Ovary (tissue), 7 donors: ENCODE measurements at regions not wholly inside any gene's neighbourhood (a gene's known extent, or its start where the extent isn't known, plus 50 kb on each side); places are given as distances from the start of the nearest gene placed in this dataset.

Experiments
- DNase-seq, 5 donors: peaks; one replicate each; pipeline ENCODE4 v3.0.0-alpha.2; 2019 to 2020
- H3K27ac ChIP-seq, 2 donors: fragments of 200-600 bp; one replicate each; pipeline versions ENCODE4 v1.5.1 to v1.8.0; 2019 to 2022
- H3K27me3 ChIP-seq: fragments of 200-600 bp; one replicate; pipeline ENCODE4 v1.8.0; 2022
- H3K36me3 ChIP-seq: fragments of 200-600 bp; sonication (generic); one replicate; pipeline ENCODE4 v1.5.1; 2019
- H3K4me1 ChIP-seq: one replicate; pipeline ENCODE4 v1.8.1; 2013; ENCODE audit warnings: mild to moderate bottlenecking, moderate library complexity; ENCODE audit not compliant: insufficient read depth
- H3K4me3 ChIP-seq: fragments of 200-600 bp; sonication (generic); one replicate; pipeline ENCODE4 v1.5.1; 2017
- H3K9me3 ChIP-seq, 2 donors: fragments of 200-600 bp in 1 of 2; sonication (generic) in 1 of 2; one replicate each; pipeline versions ENCODE4 v1.5.1 to v1.8.1; 2013 to 2019; ENCODE audit warnings: mild to moderate bottlenecking in 1 of 2, moderate library complexity in 1 of 2
- EP300 ChIP-seq: sonication (generic); formaldehyde crosslinking; IDR thresholded peaks from one replicate; pipeline ENCODE4 v1.6.1; 2017; ENCODE audit warnings: antibody characterized with exemption
- POLR2A ChIP-seq: fragments of 450-650 bp; IDR thresholded peaks from one replicate; pipeline ENCODE4 v1.6.1; 2017; ENCODE audit warnings: antibody characterized with exemption, mild to moderate bottlenecking, moderate library complexity
- WGBS, 3 donors: extraction: QIAGEN DNeasy Blood & Tissue Kit in 1 of 3; methylation state at CpG; one replicate each; pipeline versions ENCODE4 v1.1.5 to v1.1.7; 2013 to 2017; 5-methylcytosine and 5-hydroxymethylcytosine counted together
- intact Hi-C, 4 donors: fragments of 100-400 bp; cut with DNase I; formaldehyde crosslinking; loops; one replicate each; pipeline versions ENCODE4 v1.11.0 to v1.15.1; 2022 to 2023
- TF ChIP-seq, protein P1 (sequence below), 3 donors: fragments of 450-650 bp in 2 of 3; fragments of 200-600 bp in 1 of 3; IDR thresholded peaks; one replicate each; pipeline versions ENCODE4 v1.5.1 to v1.8.0; 2016 to 2022; ENCODE audit warnings: antibody characterized with exemption in 3 of 3, mild to moderate bottlenecking in 1 of 3
- donor health status: DM: no; HTN: no; CAD: no; lungs with moderate emphysema.
- donor health status: DM: no; HTN: no; CAD: no.
- donor health status: Bipolar disorder and iron deficiency.
- donor health status: DM: no; HTN: no; CAD: no.
- donor health status: DM: yes; HTN: yes; CAD: no.

DNA sequence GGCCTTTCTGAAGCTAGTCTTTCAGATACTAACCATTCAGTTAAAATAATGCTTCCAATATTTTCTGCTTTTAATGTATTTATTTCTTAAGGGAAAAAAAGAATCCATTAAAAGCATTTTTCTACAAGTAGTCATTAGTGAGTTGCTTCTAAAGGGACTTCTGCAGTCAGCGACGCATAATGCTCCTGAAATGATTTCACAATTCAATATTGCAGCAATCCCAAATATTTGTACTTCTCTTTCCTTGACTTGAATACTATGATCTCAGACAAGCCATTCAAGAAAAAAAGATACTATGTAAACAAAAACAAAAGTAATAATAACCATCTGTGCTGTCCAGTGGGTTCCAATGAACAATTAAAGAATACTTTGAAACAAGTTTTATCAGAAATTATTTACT is 681.0 kb downstream of the DIPK2A start:
- intact Hi-C loops, result no loop called here

DNA sequence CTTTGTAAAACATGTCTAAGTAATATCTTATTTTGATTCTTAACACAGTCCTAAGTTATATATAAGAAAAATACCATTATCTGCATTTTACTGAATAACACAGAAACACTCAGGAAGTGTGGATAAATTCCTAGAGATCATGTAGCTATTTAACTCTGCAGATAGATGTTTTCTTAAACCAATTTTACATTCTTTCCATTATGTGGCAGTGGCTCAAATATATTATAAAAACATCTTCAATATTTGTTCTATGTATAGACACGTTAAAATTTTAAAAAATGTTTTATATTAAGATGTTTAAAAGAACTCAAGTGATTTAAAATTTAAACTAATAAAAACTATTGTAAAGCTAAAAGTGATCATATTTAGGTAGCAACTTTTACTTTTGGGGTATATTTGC is 683.8 kb downstream of the DIPK2A start:
- Histone ChIP-seq H3K27me3 (no peaks in the 10 kb centered on the region), H3K4me1 (no peaks in the 10 kb centered on the region), H3K4me3 (no peak overlapping the region), H3K9me3 (no peaks in the 10 kb centered on the region), H3K27ac (no peak overlapping the region), H3K36me3 (no peaks in the 10 kb centered on the region)
- intact Hi-C loops, result no loop called here
- TF ChIP-seq, protein P1, sequence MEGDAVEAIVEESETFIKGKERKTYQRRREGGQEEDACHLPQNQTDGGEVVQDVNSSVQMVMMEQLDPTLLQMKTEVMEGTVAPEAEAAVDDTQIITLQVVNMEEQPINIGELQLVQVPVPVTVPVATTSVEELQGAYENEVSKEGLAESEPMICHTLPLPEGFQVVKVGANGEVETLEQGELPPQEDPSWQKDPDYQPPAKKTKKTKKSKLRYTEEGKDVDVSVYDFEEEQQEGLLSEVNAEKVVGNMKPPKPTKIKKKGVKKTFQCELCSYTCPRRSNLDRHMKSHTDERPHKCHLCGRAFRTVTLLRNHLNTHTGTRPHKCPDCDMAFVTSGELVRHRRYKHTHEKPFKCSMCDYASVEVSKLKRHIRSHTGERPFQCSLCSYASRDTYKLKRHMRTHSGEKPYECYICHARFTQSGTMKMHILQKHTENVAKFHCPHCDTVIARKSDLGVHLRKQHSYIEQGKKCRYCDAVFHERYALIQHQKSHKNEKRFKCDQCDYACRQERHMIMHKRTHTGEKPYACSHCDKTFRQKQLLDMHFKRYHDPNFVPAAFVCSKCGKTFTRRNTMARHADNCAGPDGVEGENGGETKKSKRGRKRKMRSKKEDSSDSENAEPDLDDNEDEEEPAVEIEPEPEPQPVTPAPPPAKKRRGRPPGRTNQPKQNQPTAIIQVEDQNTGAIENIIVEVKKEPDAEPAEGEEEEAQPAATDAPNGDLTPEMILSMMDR (IDR thresholded peaks at IDR 0.05), result no peak
- TF ChIP-seq POLR2A, result no peak
- TF ChIP-seq EP300, result no peak
- DNase-seq, result no peak
- WGBS, 3 donors, result 47 to 68% (median 53%) methylated on average over 1 of the region's 1 CpG

More for the DNA sequence above, 681.0 kb downstream of the DIPK2A start:
- Histone ChIP-seq H3K27me3 (no peaks in the 10 kb centered on the region), H3K4me1 (no peaks in the 10 kb centered on the region), H3K9me3 (no peaks in the 10 kb centered on the region), H3K36me3 (no peaks in the 10 kb centered on the region), H3K27ac (no peak overlapping the region), H3K4me3 (no peak overlapping the region)
- DNase-seq, result no peak
- TF ChIP-seq POLR2A, result no peak
- 47 to 66% (median 54%) methylated on average over 2 of the region's 2 CpGs for WGBS, 3 donors

DNA sequence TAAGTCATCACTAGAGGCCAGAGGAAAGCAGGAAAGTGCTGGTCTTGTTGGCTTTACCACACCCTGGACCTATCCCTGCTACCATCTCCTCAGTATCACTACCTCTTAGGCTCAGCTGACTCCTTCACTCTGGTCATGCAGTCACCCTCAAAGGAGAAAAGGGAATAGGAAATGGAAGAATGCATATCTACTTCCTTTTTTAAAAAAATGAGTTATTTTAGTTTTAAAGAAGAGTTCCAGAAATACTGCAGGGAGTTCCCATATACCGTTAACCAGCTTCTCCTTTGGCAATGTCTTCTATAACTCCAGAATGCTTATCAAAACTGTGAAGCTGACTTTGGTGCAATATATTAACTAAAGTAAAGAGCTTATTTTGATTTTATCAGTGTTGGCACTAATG is 688.6 kb downstream of the DIPK2A start:
- Histone ChIP-seq H3K27me3 (no peaks in the 10 kb centered on the region), H3K4me3 (no peak overlapping the region), H3K36me3 (no peaks in the 10 kb centered on the region), H3K9me3 (no peaks in the 10 kb centered on the region), H3K27ac (no peak overlapping the region), H3K4me1 (no peaks in the 10 kb centered on the region)
- intact Hi-C loops, result no loop called here
- TF ChIP-seq EP300, result no peak
- TF ChIP-seq POLR2A, result no peak
- TF ChIP-seq, protein P1 (IDR thresholded peaks at IDR 0.05), result no peak
- WGBS, 3 donors, result 87 to 92% (median 92%) methylated on average over 1 of the region's 1 CpG
- no peak for DNase-seq

DNA sequence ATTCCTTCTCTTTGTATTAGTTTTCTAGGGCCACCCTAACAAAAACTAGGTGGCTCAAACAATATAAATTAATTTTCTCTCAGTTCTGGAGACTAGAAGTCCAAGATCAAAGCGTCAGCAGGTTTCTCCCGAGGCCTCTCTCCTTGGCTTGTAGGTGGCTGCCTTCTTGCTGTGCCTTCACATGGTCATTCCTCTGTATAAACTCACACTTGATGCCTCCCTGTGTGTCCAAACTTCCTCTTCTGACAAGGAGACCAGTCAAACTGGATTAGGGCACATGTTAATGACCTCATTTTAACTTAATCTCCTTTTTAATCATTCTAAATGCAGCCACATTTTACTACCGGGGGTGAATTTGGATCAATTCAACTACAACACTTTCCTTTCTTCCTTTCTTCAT is 691.1 kb downstream of the DIPK2A start:
- intact Hi-C loops, result no loop called here
- DNase-seq, result no peak
- no peaks in the 10 kb centered on the region for H3K36me3 ChIP-seq
- H3K4me1 ChIP-seq, result no peaks in the 10 kb centered on the region
- WGBS, 3 donors, result 90 to 95% (median 93%) methylated on average over 3 of the region's 3 CpGs
- H3K27me3 ChIP-seq, result no peaks in the 10 kb centered on the region
- H3K27ac ChIP-seq, result no peak overlapping the region
- TF ChIP-seq, protein P1 (IDR thresholded peaks at IDR 0.05), result no peak
- TF ChIP-seq POLR2A (no peak), EP300 (no peak)
- H3K9me3 ChIP-seq, result peaks cover 0 to 3% of the 10 kb centered on the region in 2 donors
- no peak overlapping the region for H3K4me3 ChIP-seq

DNA sequence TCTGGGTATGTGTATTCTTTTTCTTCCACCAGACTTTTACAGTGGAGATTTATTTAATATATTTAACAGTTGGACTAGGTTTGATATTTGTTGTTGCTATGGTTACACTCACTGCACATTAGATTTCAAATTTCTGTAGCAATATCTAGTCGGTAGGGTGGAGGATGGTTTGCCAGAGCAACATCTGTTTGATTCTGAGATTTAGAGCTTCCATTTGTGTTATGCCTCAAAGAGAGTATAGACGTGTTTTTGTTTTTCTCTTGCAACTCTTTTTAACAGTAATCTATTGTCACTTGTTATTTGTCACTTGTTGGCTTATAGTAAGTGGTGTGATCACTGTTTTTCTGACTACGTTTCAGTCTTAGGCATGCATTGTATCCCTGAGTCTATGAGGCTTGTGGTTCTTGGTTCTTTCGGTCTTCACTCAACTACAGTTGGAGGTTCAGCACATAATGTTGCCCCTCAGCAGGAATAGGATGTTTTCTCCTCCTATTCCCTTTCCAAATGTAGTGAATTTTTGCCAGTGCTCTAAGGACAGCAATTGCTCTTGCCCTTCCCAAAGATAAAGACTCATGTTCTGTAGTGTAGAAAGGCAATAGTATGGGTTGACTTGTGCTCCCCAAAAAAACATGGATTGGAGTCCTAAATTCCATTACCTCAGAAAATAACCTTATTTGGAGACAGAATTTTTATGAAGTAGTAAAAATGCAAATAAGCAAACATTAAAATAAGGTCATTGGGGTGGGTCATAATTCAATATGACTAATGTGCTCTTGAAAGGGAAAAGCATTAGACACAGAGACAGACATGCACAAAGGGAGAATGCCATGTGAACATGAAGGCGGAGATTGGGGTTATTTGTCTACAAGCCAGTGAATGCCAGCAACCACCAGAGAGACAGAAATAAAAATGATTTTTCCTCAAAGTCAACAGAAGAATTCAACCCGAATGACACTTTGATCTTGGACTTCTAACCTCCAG is 692.1 kb downstream of the DIPK2A start:
- no peak for DNase-seq
- H3K4me3 ChIP-seq, result no peak overlapping the region
- TF ChIP-seq, protein P1 (IDR thresholded peaks at IDR 0.05), result no peak
- TF ChIP-seq EP300, result no peak
- no peak for TF ChIP-seq POLR2A
- H3K4me1 ChIP-seq, result no peaks in the 10 kb centered on the region
- H3K9me3 ChIP-seq, result peaks cover 0 to 3% of the 10 kb centered on the region in 2 donors
- intact Hi-C loops, result no loop called here
- no peaks in the 10 kb centered on the region for H3K27me3 ChIP-seq
- 80 to 84% (median 84%) methylated on average over 6 of the region's 6 CpGs for WGBS, 3 donors
- no peaks in the 10 kb centered on the region for H3K36me3 ChIP-seq
- no peak overlapping the region for H3K27ac ChIP-seq
